Astrocyte (in vitro differentiated cells and primary cell): ENCODE measurements at regions not wholly inside any gene's neighbourhood (a gene's known extent, or its start where the extent isn't known, plus 50 kb on each side); places are given as distances from the start of the nearest gene placed in this dataset.
A peak's percentile ranks its signal among the peaks of the same experiment; 100 is the strongest.

Experiments used
- DNase-seq: peaks from one replicate; pipeline ENCODE4 v3.0.0-alpha.2; 2010; ENCODE audit warnings: low read depth
- FAIRE-seq: peaks from 2 replicates; lab custom pipeline; 2011; peaks lifted over from hg19 to GRCh38; lab: Jason Lieb, UNC
- H2AFZ ChIP-seq: 2 replicates; pipeline ENCODE4 v1.6.0; 2012; ENCODE audit warnings: low read depth, low read length, inconsistent platforms
- H3K27ac ChIP-seq: 2 replicates; pipeline ENCODE4 v1.5.1; 2011; ENCODE audit warnings: low read depth, low read length, inconsistent platforms
- H3K27me3 ChIP-seq: 2 replicates; pipeline ENCODE4 v1.6.0; 2011; ENCODE audit warnings: low read length, inconsistent platforms; ENCODE audit not compliant: insufficient read depth
- H3K36me3 ChIP-seq: 2 replicates; pipeline ENCODE4 v1.5.1; 2011; ENCODE audit warnings: low read length, inconsistent platforms; ENCODE audit not compliant: insufficient read depth
- H3K4me1 ChIP-seq: 2 replicates; pipeline ENCODE4 v1.5.1; 2011; ENCODE audit warnings: low read length, inconsistent platforms; ENCODE audit not compliant: insufficient read depth
- H3K4me2 ChIP-seq: 2 replicates; pipeline ENCODE4 v1.6.0; 2012; ENCODE audit warnings: low read length, inconsistent platforms
- H3K4me3 ChIP-seq: 2 replicates; pipeline ENCODE4 v1.5.1; 2011; ENCODE audit warnings: low read depth, mild to moderate bottlenecking, low read length, inconsistent platforms; ENCODE audit not compliant: insufficient read depth
- H3K79me2 ChIP-seq: 2 replicates; pipeline ENCODE4 v1.6.0; 2012; ENCODE audit warnings: mild to moderate bottlenecking, low read length, inconsistent platforms; ENCODE audit not compliant: insufficient read depth
- H3K9ac ChIP-seq: 2 replicates; pipeline ENCODE4 v1.6.0; 2012; ENCODE audit warnings: mild to moderate bottlenecking, low read length, inconsistent platforms
- H3K9me3 ChIP-seq: 2 replicates; pipeline ENCODE4 v1.5.1; 2012; ENCODE audit warnings: low read depth, mild to moderate bottlenecking, low read length, inconsistent platforms; ENCODE audit not compliant: insufficient read depth
- H4K20me1 ChIP-seq: 2 replicates; pipeline ENCODE4 v1.6.0; 2012; ENCODE audit warnings: low read length, inconsistent platforms; ENCODE audit not compliant: insufficient read depth
- H3K27ac Mint-ChIP-seq: one replicate; pipeline ENCODE4 v1.8.0; 2021; ENCODE audit warnings: mild to moderate bottlenecking, mixed read lengths; ENCODE audit not compliant: unreplicated experiment
- H3K27me3 Mint-ChIP-seq: one replicate; pipeline ENCODE4 v1.8.0; 2021; ENCODE audit warnings: low read depth, mixed read lengths; ENCODE audit not compliant: unreplicated experiment
- H3K36me3 Mint-ChIP-seq: one replicate; pipeline ENCODE4 v1.8.0; 2021; ENCODE audit warnings: low read depth, mixed read lengths; ENCODE audit not compliant: unreplicated experiment
- H3K4me1 Mint-ChIP-seq: one replicate; pipeline ENCODE4 v1.8.0; 2021; ENCODE audit warnings: low read depth, mixed read lengths; ENCODE audit not compliant: unreplicated experiment
- H3K4me3 Mint-ChIP-seq: one replicate; pipeline ENCODE4 v1.8.0; 2021; ENCODE audit warnings: mild to moderate bottlenecking, moderate library complexity, mixed read lengths; ENCODE audit not compliant: unreplicated experiment
- H3K9me3 Mint-ChIP-seq: one replicate; pipeline ENCODE4 v1.8.0; 2021; ENCODE audit warnings: mild to moderate bottlenecking, mixed read lengths; ENCODE audit not compliant: unreplicated experiment
- CTCF ChIP-seq: IDR thresholded peaks from 2 replicates; pipeline ENCODE4 v1.5.1; 2011; ENCODE audit warnings: low read depth, mild to moderate bottlenecking, inconsistent platforms, low read length, moderate library complexity; ENCODE audit not compliant: insufficient read depth
- EZH2 ChIP-seq: IDR thresholded peaks from 2 replicates; pipeline ENCODE4 v1.6.1; 2012; ENCODE audit warnings: mild to moderate bottlenecking, low read length, inconsistent platforms; ENCODE audit not compliant: insufficient read depth

GRCh38 chr15:95609096-95609495, 721.4 kb upstream of the NR2F2 start:
- Mint-ChIP-seq H3K27me3 (no peaks in the 10 kb centered on the region), H3K4me3 (no peak overlapping the region), H3K9me3 (no peaks in the 10 kb centered on the region), H3K4me1 (no peaks in the 10 kb centered on the region), H3K36me3 (no peaks in the 10 kb centered on the region), H3K27ac (no peak overlapping the region)
- H2AFZ ChIP-seq: no peak overlapping the region
- peaks cover 8% of the 10 kb centered on the region for H3K4me1 ChIP-seq
- H3K9ac ChIP-seq: no peak overlapping the region
- no peaks in the 10 kb centered on the region for H4K20me1 ChIP-seq
- TF ChIP-seq CTCF: no peak
- TF ChIP-seq EZH2: no peak
- H3K36me3 ChIP-seq: no peaks in the 10 kb centered on the region
- no peaks in the 10 kb centered on the region for H3K9me3 ChIP-seq
- no peak for DNase-seq
- H3K4me2 ChIP-seq: no peak overlapping the region
- H3K79me2 ChIP-seq: no peaks in the 10 kb centered on the region
- FAIRE-seq: peak; percentile 86
- no peak overlapping the region for H3K27ac ChIP-seq
- H3K27me3 ChIP-seq: no peaks in the 10 kb centered on the region
- no peak overlapping the region for H3K4me3 ChIP-seq

GRCh38 chr15:95610945-95611344, 719.6 kb upstream of the NR2F2 start:
- H3K79me2 ChIP-seq: no peaks in the 10 kb centered on the region
- no peaks in the 10 kb centered on the region for H3K4me1 ChIP-seq
- no peak overlapping the region for H2AFZ ChIP-seq
- no peak for DNase-seq
- H3K9me3 ChIP-seq: no peaks in the 10 kb centered on the region
- H3K27ac ChIP-seq: no peak overlapping the region
- no peak overlapping the region for H3K4me3 ChIP-seq
- no peaks in the 10 kb centered on the region for H3K27me3 ChIP-seq
- no peak overlapping the region for H3K9ac ChIP-seq
- H3K36me3 Mint-ChIP-seq: no peaks in the 10 kb centered on the region
- TF ChIP-seq EZH2 (no peak), CTCF (no peak)
- no peak overlapping the region for H3K27ac Mint-ChIP-seq
- H3K36me3 ChIP-seq: no peaks in the 10 kb centered on the region
- H3K27me3 Mint-ChIP-seq: no peaks in the 10 kb centered on the region
- no peaks in the 10 kb centered on the region for H3K4me1 Mint-ChIP-seq
- FAIRE-seq: no peak
- H4K20me1 ChIP-seq: no peaks in the 10 kb centered on the region
- no peak overlapping the region for H3K4me3 Mint-ChIP-seq
- H3K9me3 Mint-ChIP-seq: no peaks in the 10 kb centered on the region
- no peak overlapping the region for H3K4me2 ChIP-seq

- Histone ChIP-seq H3K4me1 (no peaks in the 10 kb centered on the region), H3K4me3 (no peak overlapping the region), H3K27ac (no peak overlapping the region), H3K79me2 (no peaks in the 10 kb centered on the region), H3K9ac (no peak overlapping the region), H3K36me3 (no peaks in the 10 kb centered on the region), H3K9me3 (no peaks in the 10 kb centered on the region), H3K4me2 (no peak overlapping the region), H4K20me1 (no peaks in the 10 kb centered on the region), H2AFZ (no peak overlapping the region), H3K27me3 (no peaks in the 10 kb centered on the region)
- Mint-ChIP-seq H3K4me1 (no peaks in the 10 kb centered on the region), H3K4me3 (no peak overlapping the region), H3K9me3 (no peaks in the 10 kb centered on the region), H3K27me3 (no peaks in the 10 kb centered on the region), H3K36me3 (no peaks in the 10 kb centered on the region), H3K27ac (no peak overlapping the region)
- FAIRE-seq (no peak), DNase-seq (no peak)
- TF ChIP-seq CTCF (no peak), EZH2 (no peak)
Observed at GRCh38 chr15:95615436-95615835, 715.1 kb upstream of the NR2F2 start.
